MM.1S (cell line): ENCODE measurements at regions not wholly inside any gene's neighbourhood (a gene's known extent, or its start where the extent isn't known, plus 50 kb on each side); places are given as distances from the start of the nearest gene placed in this dataset.

Experiments used
- DNase-seq: peaks from one replicate; pipeline ENCODE4 v3.0.0-alpha.2; 2015
- H2AFZ ChIP-seq: fragments of 300-600 bp; sonication (generic); 2 replicates; pipeline ENCODE4 v1.6.0; 2016; ENCODE audit warnings: antibody characterized with exemption, low read length
- H3F3A ChIP-seq: fragments of 300-600 bp; sonication (generic); 2 replicates; pipeline ENCODE4 v1.6.1; 2016; ENCODE audit warnings: mild to moderate bottlenecking, antibody characterized with exemption, low read length, moderate library complexity, mixed read lengths; ENCODE audit not compliant: insufficient read depth
- H3K27ac ChIP-seq: fragments of 300-600 bp; sonication (generic); 2 replicates; pipeline ENCODE4 v1.5.1; 2016; ENCODE audit warnings: mild to moderate bottlenecking, low read length
- H3K27me3 ChIP-seq: fragments of 300-600 bp; sonication (generic); replicated peaks from 2 replicates; pipeline ENCODE4 v1.6.0; 2016; ENCODE audit warnings: low read length; ENCODE audit not compliant: insufficient read depth
- H3K36me3 ChIP-seq: fragments of 300-600 bp; sonication (generic); replicated peaks from 2 replicates; pipeline ENCODE4 v1.6.1; 2016; ENCODE audit warnings: mild to moderate bottlenecking, low read length, mixed read lengths; ENCODE audit not compliant: insufficient read depth
- H3K4me1 ChIP-seq: fragments of 300-600 bp; sonication (generic); 2 replicates; pipeline ENCODE4 v1.6.1; 2016; ENCODE audit warnings: low read length, mixed read lengths
- H3K4me2 ChIP-seq: fragments of 300-600 bp; sonication (generic); 2 replicates; pipeline ENCODE4 v1.6.0; 2016; ENCODE audit warnings: low read depth, low read length
- H3K4me3 ChIP-seq: fragments of 300-600 bp; sonication (generic); 2 replicates; pipeline ENCODE4 v1.5.1; 2016; ENCODE audit warnings: low read length, mixed read lengths
- H3K79me2 ChIP-seq: fragments of 300-600 bp; sonication (generic); 2 replicates; pipeline ENCODE4 v1.6.1; 2016; ENCODE audit warnings: mixed run types, low read length, mixed read lengths
- H3K9ac ChIP-seq: fragments of 300-600 bp; sonication (generic); 2 replicates; pipeline ENCODE4 v1.6.1; 2016; ENCODE audit warnings: low read length, mixed read lengths
- H3K9me2 ChIP-seq: fragments of 300-600 bp; sonication (generic); replicated peaks from 2 replicates; pipeline ENCODE4 v1.6.1; 2016; ENCODE audit warnings: mild to moderate bottlenecking, low read length, mixed read lengths; ENCODE audit not compliant: insufficient read depth
- H3K9me3 ChIP-seq: fragments of 300-600 bp; sonication (generic); replicated peaks from 2 replicates; pipeline ENCODE4 v1.6.1; 2016; ENCODE audit warnings: mild to moderate bottlenecking, low read length, mixed read lengths; ENCODE audit not compliant: insufficient read depth
- H4K20me1 ChIP-seq: fragments of 300-600 bp; sonication (generic); 2 replicates; pipeline ENCODE4 v1.6.1; 2016; ENCODE audit warnings: mild to moderate bottlenecking, low read length, moderate library complexity, mixed read lengths; ENCODE audit not compliant: insufficient read depth
- CTCF ChIP-seq: fragments of 300-600 bp; sonication (generic); IDR thresholded peaks from 2 replicates; pipeline ENCODE4 v1.5.1; 2016; ENCODE audit warnings: antibody characterized with exemption, low read length, mixed read lengths
- EZH2 ChIP-seq: fragments of 300-600 bp; sonication (generic); optimal IDR thresholded peaks from 2 replicates; pipeline ENCODE3; 2017; ENCODE audit warnings: low read depth, mild to moderate bottlenecking, antibody characterized with exemption, low read length, mixed read lengths
- EZH2phosphoT487 ChIP-seq: fragments of 300-600 bp; sonication (generic); IDR thresholded peaks from 2 replicates; pipeline ENCODE4 v1.6.1; 2018; ENCODE audit warnings: antibody characterized with exemption, low read length

- Histone ChIP-seq H4K20me1 (no peaks in the 10 kb centered on the region), H3K36me3 (no peaks in the 10 kb centered on the region), H3K4me3 (no peak overlapping the region), H3K4me1 (no peaks in the 10 kb centered on the region), H3K9me3 (no peaks in the 10 kb centered on the region), H3K79me2 (no peaks in the 10 kb centered on the region), H3F3A (no peaks in the 10 kb centered on the region), H3K4me2 (no peak overlapping the region), H3K9ac (no peak overlapping the region), H3K9me2 (no peaks in the 10 kb centered on the region), H3K27ac (no peak overlapping the region), H2AFZ (no peak overlapping the region), H3K27me3 (no peaks in the 10 kb centered on the region)
- TF ChIP-seq EZH2phosphoT487 (no peak), EZH2 (no peak), CTCF (no peak)
- no peak for DNase-seq
Measured at GRCh38 chrX:110557864-110558263, 199.2 kb downstream of the RTL9 start.

- Histone ChIP-seq H3K9me2 (no peaks in the 10 kb centered on the region), H3K4me2 (no peak overlapping the region), H3K79me2 (no peaks in the 10 kb centered on the region), H2AFZ (no peak overlapping the region), H4K20me1 (no peaks in the 10 kb centered on the region), H3K9ac (no peak overlapping the region), H3K27ac (no peak overlapping the region), H3K9me3 (no peaks in the 10 kb centered on the region), H3K27me3 (no peaks in the 10 kb centered on the region), H3K36me3 (no peaks in the 10 kb centered on the region), H3K4me1 (no peaks in the 10 kb centered on the region), H3F3A (no peaks in the 10 kb centered on the region), H3K4me3 (no peak overlapping the region)
- DNase-seq: no peak
- TF ChIP-seq EZH2 (no peak), CTCF (no peak), EZH2phosphoT487 (no peak)
Measured at GRCh38 chrX:110558406-110558805, 199.8 kb downstream of the RTL9 start.

- no peaks in the 10 kb centered on the region for H3K4me1 ChIP-seq
- no peaks in the 10 kb centered on the region for H4K20me1 ChIP-seq
- DNase-seq: no peak
- no peaks in the 10 kb centered on the region for H3K9me3 ChIP-seq
- H3K79me2 ChIP-seq: no peaks in the 10 kb centered on the region
- H3K27ac ChIP-seq: no peak overlapping the region
- no peak overlapping the region for H3K4me2 ChIP-seq
- no peaks in the 10 kb centered on the region for H3K27me3 ChIP-seq
- TF ChIP-seq CTCF (no peak), EZH2 (no peak), EZH2phosphoT487 (no peak)
- no peaks in the 10 kb centered on the region for H3K36me3 ChIP-seq
- H2AFZ ChIP-seq: no peak overlapping the region
- H3K9me2 ChIP-seq: no peaks in the 10 kb centered on the region
- no peak overlapping the region for H3K9ac ChIP-seq
- H3F3A ChIP-seq: no peaks in the 10 kb centered on the region
- H3K4me3 ChIP-seq: no peak overlapping the region
Measured at GRCh38 chrX:110561034-110561433, 202.4 kb downstream of the RTL9 start.
